Panc1 (cell line): ENCODE measurements at regions not wholly inside any gene's neighbourhood (a gene's known extent, or its start where the extent isn't known, plus 50 kb on each side); places are given as distances from the start of the nearest gene placed in this dataset.

Source experiments
- POLR2AphosphoS5 ChIP-seq: IDR thresholded peaks from 2 replicates; pipeline ENCODE4 v1.6.1; 2012; ENCODE audit warnings: mild to moderate bottlenecking, low read depth, low read length, moderate library complexity
- TF ChIP-seq, protein P1 (sequence below), 2 experiments: IDR thresholded peaks; 2 replicates each; pipeline ENCODE4 v1.6.1; 2011 to 2012; ENCODE audit warnings: low read depth in 2 of 2, control low read depth in 1 of 2, low read length in 1 of 2, mild to moderate bottlenecking in 1 of 2, moderate library complexity in 1 of 2; ENCODE audit not compliant: insufficient read depth in 1 of 2

DNA sequence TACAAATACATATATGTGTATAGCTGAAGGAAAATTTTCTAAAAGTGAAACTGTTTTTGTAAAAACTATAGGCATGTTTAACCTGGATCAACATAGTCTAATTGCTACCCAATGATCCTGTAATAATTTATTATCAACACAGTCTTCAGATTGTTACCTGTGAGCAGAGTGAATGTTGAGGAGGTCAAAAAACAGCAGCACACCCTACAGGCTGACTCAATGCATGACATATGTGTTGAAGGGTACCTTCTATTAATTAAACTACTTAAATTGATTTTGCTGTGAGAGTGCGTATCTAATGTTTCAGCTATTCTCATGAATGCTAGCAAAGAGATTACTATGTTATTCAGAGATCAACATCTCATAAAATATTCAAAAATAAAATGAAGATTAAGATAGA is 411.4 kb downstream of the TNS3 start:
- TF ChIP-seq, protein P1, sequence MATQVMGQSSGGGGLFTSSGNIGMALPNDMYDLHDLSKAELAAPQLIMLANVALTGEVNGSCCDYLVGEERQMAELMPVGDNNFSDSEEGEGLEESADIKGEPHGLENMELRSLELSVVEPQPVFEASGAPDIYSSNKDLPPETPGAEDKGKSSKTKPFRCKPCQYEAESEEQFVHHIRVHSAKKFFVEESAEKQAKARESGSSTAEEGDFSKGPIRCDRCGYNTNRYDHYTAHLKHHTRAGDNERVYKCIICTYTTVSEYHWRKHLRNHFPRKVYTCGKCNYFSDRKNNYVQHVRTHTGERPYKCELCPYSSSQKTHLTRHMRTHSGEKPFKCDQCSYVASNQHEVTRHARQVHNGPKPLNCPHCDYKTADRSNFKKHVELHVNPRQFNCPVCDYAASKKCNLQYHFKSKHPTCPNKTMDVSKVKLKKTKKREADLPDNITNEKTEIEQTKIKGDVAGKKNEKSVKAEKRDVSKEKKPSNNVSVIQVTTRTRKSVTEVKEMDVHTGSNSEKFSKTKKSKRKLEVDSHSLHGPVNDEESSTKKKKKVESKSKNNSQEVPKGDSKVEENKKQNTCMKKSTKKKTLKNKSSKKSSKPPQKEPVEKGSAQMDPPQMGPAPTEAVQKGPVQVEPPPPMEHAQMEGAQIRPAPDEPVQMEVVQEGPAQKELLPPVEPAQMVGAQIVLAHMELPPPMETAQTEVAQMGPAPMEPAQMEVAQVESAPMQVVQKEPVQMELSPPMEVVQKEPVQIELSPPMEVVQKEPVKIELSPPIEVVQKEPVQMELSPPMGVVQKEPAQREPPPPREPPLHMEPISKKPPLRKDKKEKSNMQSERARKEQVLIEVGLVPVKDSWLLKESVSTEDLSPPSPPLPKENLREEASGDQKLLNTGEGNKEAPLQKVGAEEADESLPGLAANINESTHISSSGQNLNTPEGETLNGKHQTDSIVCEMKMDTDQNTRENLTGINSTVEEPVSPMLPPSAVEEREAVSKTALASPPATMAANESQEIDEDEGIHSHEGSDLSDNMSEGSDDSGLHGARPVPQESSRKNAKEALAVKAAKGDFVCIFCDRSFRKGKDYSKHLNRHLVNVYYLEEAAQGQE (IDR thresholded peaks at IDR 0.05; ENCODE audit: insufficient read depth in 1 of 2, low read depth in 2 of 2, low read length in 1 of 2): no peak
- TF ChIP-seq POLR2AphosphoS5: no peak
